ENCODE measurements at regions not wholly inside any gene's neighbourhood (a gene's known extent, or its start where the extent isn't known, plus 50 kb on each side); places are given as distances from the start of the nearest gene placed in this dataset.

- TF ChIP-seq POLR2A (IDR thresholded peaks at IDR 0.05), result no peak
- TF ChIP-seq CTCF (IDR thresholded peaks at IDR 0.05), result no peak
These were observed 209.8 kb downstream of the TLE1 start for GRCh38 chr9:81479573-81479972.
